ENCODE measurements at regions not wholly inside any gene's neighbourhood (a gene's known extent, or its start where the extent isn't known, plus 50 kb on each side); places are given as distances from the start of the nearest gene placed in this dataset.

DNA sequence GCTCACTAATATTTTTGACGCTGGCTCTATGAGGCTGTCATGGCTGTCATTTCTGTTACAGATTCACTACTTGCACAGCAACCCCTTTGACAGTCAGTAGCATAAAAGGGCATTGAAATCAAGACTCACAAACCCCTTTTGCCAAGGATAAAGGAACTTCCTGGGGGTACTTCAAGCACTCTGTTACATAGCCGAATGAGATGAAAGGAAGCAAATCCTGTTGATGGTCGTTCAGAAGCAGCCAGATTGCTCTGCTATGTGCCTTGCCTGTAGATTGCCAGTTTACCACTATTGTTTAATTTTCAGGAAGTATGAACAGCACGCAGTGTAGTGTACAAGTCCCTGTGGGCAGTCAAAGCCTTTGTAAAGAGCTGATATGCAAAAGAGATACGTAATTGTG, 296.2 kb downstream of the LRRIQ3 start:
- TF ChIP-seq, protein P1, sequence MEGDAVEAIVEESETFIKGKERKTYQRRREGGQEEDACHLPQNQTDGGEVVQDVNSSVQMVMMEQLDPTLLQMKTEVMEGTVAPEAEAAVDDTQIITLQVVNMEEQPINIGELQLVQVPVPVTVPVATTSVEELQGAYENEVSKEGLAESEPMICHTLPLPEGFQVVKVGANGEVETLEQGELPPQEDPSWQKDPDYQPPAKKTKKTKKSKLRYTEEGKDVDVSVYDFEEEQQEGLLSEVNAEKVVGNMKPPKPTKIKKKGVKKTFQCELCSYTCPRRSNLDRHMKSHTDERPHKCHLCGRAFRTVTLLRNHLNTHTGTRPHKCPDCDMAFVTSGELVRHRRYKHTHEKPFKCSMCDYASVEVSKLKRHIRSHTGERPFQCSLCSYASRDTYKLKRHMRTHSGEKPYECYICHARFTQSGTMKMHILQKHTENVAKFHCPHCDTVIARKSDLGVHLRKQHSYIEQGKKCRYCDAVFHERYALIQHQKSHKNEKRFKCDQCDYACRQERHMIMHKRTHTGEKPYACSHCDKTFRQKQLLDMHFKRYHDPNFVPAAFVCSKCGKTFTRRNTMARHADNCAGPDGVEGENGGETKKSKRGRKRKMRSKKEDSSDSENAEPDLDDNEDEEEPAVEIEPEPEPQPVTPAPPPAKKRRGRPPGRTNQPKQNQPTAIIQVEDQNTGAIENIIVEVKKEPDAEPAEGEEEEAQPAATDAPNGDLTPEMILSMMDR (IDR thresholded peaks at IDR 0.05; ENCODE audit: low read length, missing control alignments) = no peak
- DNase-seq (ENCODE audit: low read depth) = no peak
- no peak overlapping the region for H3K4me3 ChIP-seq (replicated peaks; ENCODE audit: low read depth, low read length)

DNA sequence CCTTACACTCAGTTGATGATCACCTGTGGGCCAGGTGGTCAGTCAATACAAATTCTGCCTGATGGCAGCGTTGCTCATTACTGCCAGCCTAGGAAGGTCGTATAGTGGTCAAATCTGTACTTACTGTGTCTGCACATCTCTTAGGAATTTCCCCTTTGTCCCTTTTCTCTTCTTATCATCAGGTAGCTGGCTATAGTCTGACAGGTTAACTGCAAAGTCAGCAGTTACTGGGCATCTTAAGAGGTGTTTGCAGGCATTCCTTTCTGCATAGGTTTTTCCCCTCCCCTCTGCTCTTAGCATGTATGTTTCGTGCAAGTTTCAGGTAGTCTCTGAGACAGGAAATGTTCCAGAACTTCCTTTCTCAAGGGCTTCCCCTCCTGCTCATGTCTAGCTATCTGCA, 298.7 kb downstream of the LRRIQ3 start:
- H3K4me3 ChIP-seq (replicated peaks; ENCODE audit: low read depth, low read length) = no peak overlapping the region
- TF ChIP-seq, protein P1 (IDR thresholded peaks at IDR 0.05; ENCODE audit: low read length, missing control alignments) = no peak
- DNase-seq (ENCODE audit: low read depth) = no peak

DNA sequence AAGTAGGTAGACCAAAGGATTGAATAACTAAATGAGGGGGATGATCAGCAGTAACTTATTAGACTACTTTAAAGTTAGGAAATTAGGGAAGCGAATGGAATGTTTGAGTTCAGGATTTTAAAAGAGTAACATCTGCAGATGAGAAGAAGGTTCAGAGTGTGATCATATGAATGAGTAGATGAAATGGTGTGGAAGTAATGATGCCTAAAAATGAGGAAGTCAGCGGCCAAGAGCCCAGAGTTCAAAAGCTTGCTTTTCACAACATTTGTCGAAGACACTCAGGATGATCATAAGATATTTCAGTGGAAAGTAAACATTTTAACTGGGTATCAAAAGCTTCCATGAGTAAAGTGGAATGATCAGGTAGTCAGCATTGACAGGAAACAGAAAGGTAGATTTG, 299.4 kb downstream of the LRRIQ3 start:
- H3K4me3 ChIP-seq (replicated peaks; ENCODE audit: low read depth, low read length) = no peak overlapping the region
- no peak for DNase-seq (ENCODE audit: low read depth)
- TF ChIP-seq, protein P1 (IDR thresholded peaks at IDR 0.05; ENCODE audit: low read length, missing control alignments) = no peak

DNA sequence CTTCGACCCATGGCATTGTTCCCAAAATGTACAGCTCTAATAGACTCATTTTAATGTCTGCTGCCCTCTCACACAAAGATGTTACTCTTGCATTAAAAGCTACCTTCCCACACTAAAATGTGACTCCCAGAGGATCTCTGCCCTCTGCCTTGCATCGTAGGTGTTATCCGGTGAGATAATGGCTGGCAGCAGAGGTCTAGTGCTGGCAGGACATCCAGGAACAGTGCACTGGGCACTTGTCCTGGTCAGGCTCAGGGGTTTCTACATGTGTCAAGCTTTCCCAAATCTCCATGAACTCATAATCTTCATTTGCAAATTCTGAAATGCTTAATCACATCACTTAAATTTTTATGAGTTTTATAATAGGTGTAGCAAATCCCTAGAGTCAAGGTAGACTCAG, 310.6 kb downstream of the LRRIQ3 start:
- DNase-seq (ENCODE audit: low read depth) = no peak
- no peak overlapping the region for H3K4me3 ChIP-seq (replicated peaks; ENCODE audit: low read depth, low read length)
- TF ChIP-seq, protein P1 (IDR thresholded peaks at IDR 0.05; ENCODE audit: low read length, missing control alignments) = no peak

DNA sequence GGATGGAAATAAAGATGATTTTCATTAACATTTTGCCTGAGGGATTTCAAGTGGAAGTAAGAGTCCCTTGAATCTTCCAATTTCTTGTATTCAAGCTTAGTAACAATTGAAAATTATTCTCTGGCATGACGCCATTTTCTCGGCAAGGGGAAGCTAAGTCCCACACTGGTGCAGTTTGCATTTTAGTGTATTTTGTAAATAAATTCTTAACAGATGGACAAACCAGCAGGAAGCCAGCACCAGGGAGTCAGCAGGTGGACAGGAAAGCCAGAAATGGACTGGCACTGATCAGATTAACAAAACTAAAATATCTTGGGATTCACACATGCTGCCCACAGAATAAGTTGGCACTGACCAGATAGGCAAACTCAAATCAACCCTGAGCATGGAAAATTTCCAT, 311.3 kb downstream of the LRRIQ3 start:
- TF ChIP-seq, protein P1 (IDR thresholded peaks at IDR 0.05; ENCODE audit: low read length, missing control alignments) = no peak
- DNase-seq (ENCODE audit: low read depth) = no peak
- no peak overlapping the region for H3K4me3 ChIP-seq (replicated peaks; ENCODE audit: low read depth, low read length)

DNA sequence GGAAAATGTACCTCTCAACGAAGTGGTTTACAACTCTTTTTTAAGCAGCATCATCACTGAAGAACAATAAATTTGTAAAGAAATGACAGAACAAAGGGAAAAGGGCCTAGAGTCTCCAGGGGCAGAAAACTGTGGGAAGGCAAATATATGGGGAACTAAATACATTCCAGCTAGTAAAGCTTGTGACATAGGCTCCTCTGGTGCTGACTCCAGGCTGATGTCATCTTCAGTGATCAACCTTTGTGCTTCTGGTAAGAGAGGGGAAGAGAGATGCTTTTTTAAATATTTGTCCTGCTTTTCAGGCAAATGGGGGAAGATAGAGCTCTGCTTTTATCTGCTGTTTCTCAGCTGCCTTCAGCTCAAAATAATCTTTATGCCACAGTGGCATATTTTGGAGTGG, 323.2 kb downstream of the LRRIQ3 start:
- H3K4me3 ChIP-seq (replicated peaks; ENCODE audit: low read depth, low read length) = no peak overlapping the region
- TF ChIP-seq, protein P1 (IDR thresholded peaks at IDR 0.05; ENCODE audit: low read length, missing control alignments) = no peak
- no peak for DNase-seq (ENCODE audit: low read depth)

DNA sequence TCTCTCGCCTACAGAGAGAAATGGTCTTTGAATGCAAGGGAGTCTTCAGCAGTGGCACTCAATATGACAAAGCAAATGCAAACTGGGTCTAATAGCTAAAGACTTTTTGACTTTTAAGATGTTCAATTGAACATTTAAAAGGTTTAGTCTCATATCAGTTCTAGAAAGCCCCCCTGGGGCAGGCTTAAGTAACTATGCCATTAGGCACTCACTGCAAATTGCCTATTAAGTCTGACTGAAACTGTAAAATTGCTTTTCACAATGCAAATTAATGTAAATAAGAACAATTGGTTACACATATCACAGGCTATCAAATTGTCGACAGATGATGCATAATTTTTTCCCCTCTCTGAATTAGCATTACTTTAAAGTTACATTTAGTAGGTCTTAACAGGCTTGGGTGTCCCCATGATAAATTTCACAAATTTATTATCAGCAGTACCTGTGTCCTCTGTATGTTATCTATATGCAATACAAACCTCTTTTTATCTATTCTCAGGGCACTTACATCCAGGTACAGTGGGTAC, 329.1 kb downstream of the LRRIQ3 start:
- DNase-seq (ENCODE audit: low read depth) = no peak
- TF ChIP-seq, protein P1 (IDR thresholded peaks at IDR 0.05; ENCODE audit: low read length, missing control alignments) = no peak
- H3K4me3 ChIP-seq (replicated peaks; ENCODE audit: low read depth, low read length) = no peak overlapping the region

Measured in fibroblast of pulmonary artery (primary cell).